Globus pallidus (tissue), 1 donor: ENCODE measurements at regions not wholly inside any gene's neighbourhood (a gene's known extent, or its start where the extent isn't known, plus 50 kb on each side); places are given as distances from the start of the nearest gene placed in this dataset.
"Not testable (repeated sequence)": the region's sequence is repeated elsewhere in the genome, so short reads cannot be mapped to it uniquely, and the experiment has no call there.

Experiments
- DNase-seq: peaks from one replicate; pipeline ENCODE4 v3.0.0-alpha.2; 2015; ENCODE audit warnings: low spot score

- not testable (repeated sequence) for DNase-seq
Measured at GRCh38 chr5:7305000-7305674, 90.8 kb upstream of the ADCY2 start.

GRCh38 chr5:7306556-7306955 is 89.4 kb upstream of the ADCY2 start:
- not testable (repeated sequence) for DNase-seq

- not testable (repeated sequence) for DNase-seq
Measured at GRCh38 chr5:7307709-7308108, 88.2 kb upstream of the ADCY2 start.

DNA sequence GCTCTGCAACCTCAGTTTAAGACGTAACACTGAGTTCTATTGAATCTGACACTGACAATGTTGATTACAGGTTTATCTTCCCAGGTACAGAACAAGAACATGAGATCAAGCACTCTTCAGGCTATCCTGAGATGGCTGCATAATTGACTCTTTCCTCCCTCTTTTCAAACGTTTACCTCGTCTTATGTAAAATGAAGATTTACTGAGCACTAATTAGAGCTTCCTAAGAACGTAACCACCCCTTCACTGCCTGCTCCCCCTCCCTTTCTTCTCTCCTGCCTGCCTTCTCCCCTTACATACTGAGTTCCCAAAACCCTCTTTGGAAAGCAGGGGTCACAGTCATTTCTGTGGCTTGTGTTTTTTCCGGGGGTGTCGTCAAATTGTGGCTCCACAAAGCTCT is 86.2 kb upstream of the ADCY2 start:
- not testable (repeated sequence) for DNase-seq

DNA sequence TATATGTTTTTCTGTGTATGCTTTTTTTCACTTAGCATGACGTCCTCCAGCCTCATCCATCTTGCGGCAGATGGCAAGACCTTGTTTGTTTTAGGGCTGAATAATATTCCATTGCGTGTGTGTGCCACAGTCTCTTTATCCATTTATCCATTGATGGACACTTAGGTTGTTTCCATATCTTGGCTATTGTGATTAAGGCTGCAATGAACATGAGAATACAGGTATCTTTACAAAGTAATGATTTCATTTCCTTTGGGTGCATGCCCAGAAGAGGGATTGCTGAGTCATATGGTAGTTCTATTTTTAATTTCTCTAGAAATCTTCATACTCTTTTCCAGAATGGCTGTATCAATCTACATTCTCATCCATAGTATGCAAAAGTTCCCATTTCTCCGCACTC is 85.3 kb upstream of the ADCY2 start:
- DNase-seq: not testable (repeated sequence)

DNA sequence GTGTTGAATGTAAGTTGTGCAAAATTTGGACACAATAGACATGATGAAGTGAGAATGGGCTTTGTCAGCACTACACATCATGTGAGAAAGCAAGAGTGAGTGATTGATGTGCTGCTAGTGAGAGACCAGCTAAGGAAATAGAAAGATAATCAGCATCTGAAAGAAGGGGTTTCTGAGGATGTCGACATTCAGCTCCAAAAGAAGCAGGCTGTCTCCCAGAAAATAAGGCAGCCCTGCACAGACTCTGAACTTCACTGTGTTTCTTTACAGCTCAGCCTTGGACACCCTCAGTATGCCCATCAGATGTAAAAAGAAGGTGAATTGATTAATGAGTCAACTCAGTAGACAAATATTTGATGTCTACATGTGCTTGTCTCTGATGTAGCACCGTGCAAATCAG is 80.8 kb upstream of the ADCY2 start:
- no peak for DNase-seq

DNA sequence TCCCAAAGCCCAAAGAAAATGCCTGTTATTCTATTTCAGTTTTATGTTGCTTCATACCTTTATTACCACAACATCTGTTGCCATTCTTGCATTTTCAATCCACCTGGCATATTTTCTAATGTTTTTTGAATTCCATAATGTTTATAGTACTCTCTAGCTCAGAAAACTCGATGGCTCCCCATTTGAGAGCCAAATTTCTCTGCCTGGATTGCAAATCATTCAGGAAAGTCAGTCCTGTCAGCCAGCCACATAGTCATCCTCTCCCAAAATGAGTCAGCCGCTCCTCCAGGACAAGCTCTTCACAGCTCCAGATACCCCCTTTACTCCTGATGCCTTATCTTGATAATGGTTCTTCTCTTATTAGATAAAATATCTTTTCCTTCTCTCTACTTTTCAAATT is 78.2 kb upstream of the ADCY2 start:
- DNase-seq: no peak

GRCh38 chr5:7320701-7321301 is 75.1 kb upstream of the ADCY2 start:
- DNase-seq: no peak

DNA sequence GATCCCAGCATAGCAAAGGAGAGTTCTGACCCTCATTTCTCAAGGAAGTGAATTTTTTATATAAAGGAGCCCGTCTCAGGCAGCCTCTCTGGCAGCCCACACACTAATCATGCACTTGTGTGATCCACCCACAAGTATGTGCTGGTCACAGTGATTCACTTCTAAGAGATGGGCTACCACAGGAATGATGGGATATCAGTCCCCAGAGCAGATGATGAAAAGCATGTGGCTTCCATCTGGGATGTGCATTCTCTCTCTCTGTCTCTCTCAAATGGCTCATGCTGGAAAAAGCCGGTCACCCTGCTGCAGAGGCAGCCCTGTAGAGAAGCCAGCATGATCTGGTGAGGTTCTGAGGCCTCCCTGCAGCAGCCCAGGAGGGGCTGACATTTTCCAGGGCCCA is 74.2 kb upstream of the ADCY2 start:
- no peak for DNase-seq

DNA sequence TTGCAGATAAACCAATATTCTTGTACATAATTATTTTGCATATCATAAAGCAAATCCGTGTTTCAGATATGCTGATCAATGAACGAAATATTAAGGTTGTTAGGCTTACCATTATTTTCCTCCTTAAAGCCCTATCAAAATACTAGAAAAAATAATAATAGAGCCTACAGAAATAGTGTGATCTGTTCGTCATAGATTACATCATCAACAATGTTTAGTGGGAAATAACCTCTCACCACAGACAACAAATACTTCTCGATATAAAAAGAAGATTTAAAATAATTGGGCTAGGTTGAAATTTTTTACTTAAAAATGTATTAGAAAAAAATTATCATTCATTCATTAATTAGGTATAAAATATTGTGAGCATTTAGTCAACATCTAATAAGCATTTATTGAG is 71.0 kb upstream of the ADCY2 start:
- no peak for DNase-seq

DNA sequence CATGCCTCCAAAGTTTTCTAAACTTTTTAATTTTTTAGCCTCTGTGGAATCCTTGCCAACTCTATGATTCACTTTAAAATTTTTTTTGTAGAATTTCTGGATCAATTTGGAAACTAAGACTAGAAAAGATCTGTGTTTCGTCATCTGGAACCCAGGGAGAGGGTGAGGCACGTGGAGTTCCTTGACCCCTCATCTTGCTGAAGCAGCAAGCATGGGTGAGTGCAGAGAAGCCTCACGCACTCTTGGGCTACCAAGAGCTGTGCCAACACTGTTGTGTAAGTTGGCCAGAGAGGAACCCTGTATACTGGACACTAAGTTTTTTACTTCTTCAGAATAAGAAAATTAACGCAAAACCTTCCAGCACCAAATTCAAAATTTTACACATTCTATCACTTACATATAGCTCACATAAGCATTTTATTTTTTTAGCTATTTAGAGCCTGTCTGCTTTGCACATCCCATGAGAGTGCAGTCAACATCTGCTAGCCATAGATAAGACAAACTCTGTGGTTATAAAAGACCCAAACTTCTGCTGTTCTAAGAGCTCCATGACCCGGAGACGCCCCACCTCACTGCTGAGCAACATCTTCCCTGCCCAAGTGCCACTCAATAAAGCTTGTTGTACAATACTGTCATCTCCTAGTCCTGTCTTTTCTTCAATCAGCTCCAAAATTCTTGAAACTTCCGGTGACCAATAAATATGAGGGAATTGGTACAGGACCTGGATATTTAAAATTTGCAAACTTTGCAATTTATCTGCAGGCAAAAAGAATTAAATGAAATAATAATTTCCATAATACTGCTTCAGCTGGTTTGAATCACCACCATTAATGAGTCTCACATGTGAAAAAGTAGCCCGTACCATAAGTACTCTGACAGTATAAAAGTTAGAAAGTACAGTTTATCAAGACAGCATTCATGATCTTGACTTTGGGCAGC is 69.7 kb upstream of the ADCY2 start:
- DNase-seq: no peak

DNA sequence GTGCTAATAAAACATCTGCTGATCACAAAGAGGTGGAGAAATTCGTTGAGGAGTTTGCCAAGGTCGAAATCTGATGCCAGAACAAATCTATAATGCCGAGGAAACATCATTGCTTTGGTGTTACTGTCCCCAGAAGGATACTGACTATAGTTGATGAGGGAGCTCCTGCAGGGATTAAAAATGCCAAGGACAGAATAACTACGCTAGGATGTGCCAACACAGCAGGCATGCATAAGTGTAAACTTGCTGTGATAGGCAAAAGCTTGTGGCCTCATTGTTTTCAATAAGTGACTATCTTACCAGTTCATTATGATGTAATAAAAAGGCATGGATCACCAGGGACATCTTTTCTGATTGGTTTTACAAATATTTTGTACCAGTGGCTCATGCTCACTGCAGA is 66.8 kb upstream of the ADCY2 start:
- DNase-seq: no peak

DNA sequence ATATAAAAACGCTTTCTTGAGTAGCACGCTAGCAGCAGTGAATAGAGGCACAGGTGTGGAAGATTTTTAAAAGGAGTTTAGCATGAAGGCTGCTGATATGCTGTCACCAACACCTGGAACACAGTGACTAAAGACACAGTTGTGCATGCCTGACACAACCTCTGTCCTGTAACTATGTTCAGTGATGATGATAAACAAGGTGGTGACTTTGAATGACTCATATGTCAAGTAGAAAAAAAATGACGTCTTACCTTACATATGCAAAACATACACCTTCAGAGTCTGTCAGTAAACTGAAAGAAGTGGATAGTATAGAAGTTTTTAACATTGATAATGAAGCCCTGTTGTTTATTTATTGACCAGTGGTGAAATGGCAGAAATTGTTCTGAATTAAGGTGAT is 66.2 kb upstream of the ADCY2 start:
- DNase-seq: no peak

GRCh38 chr5:7330256-7330655 is 65.7 kb upstream of the ADCY2 start:
- no peak for DNase-seq

DNA sequence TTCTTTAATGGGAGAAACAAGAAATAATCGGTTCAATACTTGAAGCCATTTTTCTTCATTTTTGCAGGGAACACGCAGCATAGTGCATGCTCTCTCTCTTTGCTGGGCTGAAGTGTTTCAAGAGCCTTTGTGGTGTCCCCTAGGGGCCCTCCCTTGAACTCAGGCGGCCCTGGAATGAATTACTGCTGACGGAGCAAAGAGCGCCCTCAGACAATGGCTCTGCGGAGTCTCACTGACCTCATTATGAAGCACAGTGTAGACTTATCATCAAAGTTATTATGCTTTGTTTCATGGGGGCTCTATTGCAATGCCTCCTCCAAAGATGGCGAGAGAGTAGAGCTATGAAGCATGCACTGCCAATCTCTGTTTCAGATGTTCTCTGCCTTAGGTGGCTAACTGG is 64.8 kb upstream of the ADCY2 start:
- no peak for DNase-seq
